H9 (cell line): ENCODE measurements at regions not wholly inside any gene's neighbourhood (a gene's known extent, or its start where the extent isn't known, plus 50 kb on each side); places are given as distances from the start of the nearest gene placed in this dataset.

Experiments
- DNase-seq: peaks from one replicate; pipeline ENCODE4 v3.0.0-alpha.2; 2017
- H2AFZ ChIP-seq: one replicate; pipeline ENCODE4 v1.6.1; 2013; ENCODE audit warnings: mild to moderate bottlenecking, low read length, control low read depth, moderate library complexity
- H2AK5ac ChIP-seq: 2 replicates; pipeline ENCODE4 v1.6.1; 2013; ENCODE audit warnings: low read length, control low read depth, mixed read lengths; ENCODE audit not compliant: insufficient read length
- H2BK120ac ChIP-seq: one replicate; pipeline ENCODE4 v1.6.1; 2013; ENCODE audit warnings: low read depth, mild to moderate bottlenecking, low read length, control low read depth, inconsistent platforms; ENCODE audit not compliant: poor library complexity, severe bottlenecking
- H2BK12ac ChIP-seq: 2 replicates; pipeline ENCODE4 v1.6.1; 2013; ENCODE audit warnings: low read length, control low read depth, mixed read lengths, low read depth; ENCODE audit not compliant: insufficient read length
- H2BK15ac ChIP-seq: 2 replicates; pipeline ENCODE4 v1.6.1; 2013; ENCODE audit warnings: low read depth, low read length, control low read depth
- H2BK20ac ChIP-seq: one replicate; pipeline ENCODE4 v1.6.1; 2013; ENCODE audit warnings: low read depth, mild to moderate bottlenecking, low read length, control low read depth, inconsistent platforms; ENCODE audit not compliant: poor library complexity, severe bottlenecking
- H2BK5ac ChIP-seq: 2 replicates; pipeline ENCODE4 v1.6.1; 2013; ENCODE audit warnings: low read length, control low read depth, mixed read lengths; ENCODE audit not compliant: insufficient read length
- H3K14ac ChIP-seq: 2 replicates; pipeline ENCODE4 v1.6.1; 2013; ENCODE audit warnings: low read length, control low read depth; ENCODE audit not compliant: insufficient read depth
- H3K18ac ChIP-seq: 2 replicates; pipeline ENCODE4 v1.6.1; 2013; ENCODE audit warnings: low read depth, mild to moderate bottlenecking, mixed read lengths, low read length, control low read depth; ENCODE audit not compliant: insufficient read length
- H3K23ac ChIP-seq: 2 replicates; pipeline ENCODE4 v1.6.1; 2013; ENCODE audit warnings: low read length, control low read depth, mixed read lengths, low read depth; ENCODE audit not compliant: insufficient read length
- H3K23me2 ChIP-seq: 2 replicates; pipeline ENCODE4 v1.6.1; 2013; ENCODE audit warnings: low read depth, mild to moderate bottlenecking, mixed read lengths, low read length, control low read depth; ENCODE audit not compliant: insufficient read length, poor library complexity, severe bottlenecking
- H3K27ac ChIP-seq: 2 replicates; pipeline ENCODE4 v1.5.1; 2013; ENCODE audit warnings: low read length, control low read depth, mixed read lengths, low read depth; ENCODE audit not compliant: insufficient read length
- H3K27me3 ChIP-seq: 2 replicates; pipeline ENCODE4 v1.6.1; 2013; ENCODE audit warnings: low read length, control low read depth, inconsistent platforms; ENCODE audit not compliant: insufficient read depth
- H3K4ac ChIP-seq: 2 replicates; pipeline ENCODE4 v1.6.1; 2013; ENCODE audit warnings: low read depth, mild to moderate bottlenecking, control low read depth, inconsistent platforms, low read length, moderate library complexity
- H3K4me1 ChIP-seq: 2 replicates; pipeline ENCODE4 v1.6.1; 2013; ENCODE audit warnings: low read length, control low read depth, inconsistent platforms; ENCODE audit not compliant: insufficient read depth
- H3K4me2 ChIP-seq: 2 replicates; pipeline ENCODE4 v1.6.1; 2013; ENCODE audit warnings: low read length, control low read depth, mixed read lengths; ENCODE audit not compliant: insufficient read length, insufficient read depth
- H3K56ac ChIP-seq: 2 replicates; pipeline ENCODE4 v1.6.1; 2013; ENCODE audit warnings: low read depth, mild to moderate bottlenecking, mixed read lengths, low read length, control low read depth; ENCODE audit not compliant: insufficient read length
- H3K79me1 ChIP-seq: 2 replicates; pipeline ENCODE4 v1.6.1; 2013; ENCODE audit warnings: low read depth, mild to moderate bottlenecking, moderate library complexity, low read length, control low read depth, inconsistent platforms; ENCODE audit not compliant: insufficient read depth, poor library complexity, severe bottlenecking
- H3K79me2 ChIP-seq: 2 replicates; pipeline ENCODE4 v1.6.1; 2013; ENCODE audit warnings: low read length, control low read depth, inconsistent platforms; ENCODE audit not compliant: insufficient read depth
- H3K9ac ChIP-seq: 2 replicates; pipeline ENCODE4 v1.6.1; 2013; ENCODE audit warnings: low read length, control low read depth, mixed read lengths; ENCODE audit not compliant: insufficient read length; ENCODE audit errors: extremely low read depth
- H3K9me3 ChIP-seq: one replicate; pipeline ENCODE4 v1.6.1; 2013; ENCODE audit warnings: low read depth, low read length, inconsistent platforms; ENCODE audit not compliant: control insufficient read depth
- H3T11ph ChIP-seq: one replicate; pipeline ENCODE4 v1.6.1; 2013; ENCODE audit warnings: mild to moderate bottlenecking, low read length, control low read depth, inconsistent platforms
- H4K20me1 ChIP-seq: one replicate; pipeline ENCODE4 v1.6.1; 2013; ENCODE audit not compliant: control insufficient read depth, insufficient read length, insufficient read depth
- H4K5ac ChIP-seq: 2 replicates; pipeline ENCODE4 v1.6.1; 2013; ENCODE audit warnings: low read depth, mild to moderate bottlenecking, mixed read lengths, low read length, control low read depth; ENCODE audit not compliant: insufficient read length
- H4K8ac ChIP-seq: replicated peaks from 2 replicates; pipeline ENCODE4 v1.6.1; 2013; ENCODE audit warnings: low read length, control low read depth, mixed read lengths, low read depth; ENCODE audit not compliant: insufficient read length
- H4K91ac ChIP-seq: 2 replicates; pipeline ENCODE4 v1.6.1; 2013; ENCODE audit warnings: low read depth, mild to moderate bottlenecking, moderate library complexity, mixed read lengths, low read length, control low read depth; ENCODE audit not compliant: insufficient read length
- H3K27ac Mint-ChIP-seq, 3 experiments: 2 replicates in 2 of 3; 3 replicates in 1 of 3; pipeline ENCODE4 v1.8.0; 2020 to 2021; ENCODE audit warnings: mixed read lengths in 3 of 3, mild to moderate bottlenecking in 1 of 3, moderate library complexity in 1 of 3
- H3K27me3 Mint-ChIP-seq: 2 replicates; pipeline ENCODE4 v1.8.0; 2021; ENCODE audit warnings: low read depth, mild to moderate bottlenecking, moderate library complexity, mixed read lengths
- H3K36me3 Mint-ChIP-seq, 3 experiments: 2 replicates in 2 of 3; 3 replicates in 1 of 3; pipeline ENCODE4 v1.8.0; 2020 to 2021; ENCODE audit warnings: low read depth in 3 of 3, mixed read lengths in 3 of 3; ENCODE audit not compliant: insufficient read depth in 1 of 3
- H3K4me1 Mint-ChIP-seq, 2 experiments: 2 replicates each; pipeline ENCODE4 v1.8.0; 2020; ENCODE audit warnings: mixed read lengths in 2 of 2
- H3K4me3 Mint-ChIP-seq, 2 experiments: 2 replicates in 1 of 2; 3 replicates in 1 of 2; pipeline ENCODE4 v1.8.0; 2020 to 2021; ENCODE audit warnings: mild to moderate bottlenecking in 2 of 2, mixed read lengths in 2 of 2, moderate library complexity in 1 of 2
- H3K9me3 Mint-ChIP-seq, 2 experiments: 2 replicates in 1 of 2; 3 replicates in 1 of 2; pipeline ENCODE4 v1.8.0; 2020; ENCODE audit warnings: mild to moderate bottlenecking in 2 of 2, mixed read lengths in 2 of 2, moderate library complexity in 1 of 2
- CTCF ChIP-seq: fragments of 200-600 bp; sonication (generic); conservative IDR thresholded peaks from 3 replicates; pipeline ENCODE4 v1.8.0; 2021; ENCODE audit warnings: antibody characterized with exemption, mild to moderate bottlenecking
- WGBS: extraction: QIAGEN DNeasy Blood & Tissue Kit; methylation state at CpG from one replicate; pipeline ENCODE4 v1.1.7; 2013; ENCODE audit warnings: missing lambda C conversion rate, low lambda C conversion rate, mixed read lengths; ENCODE audit not compliant: insufficient read length; ENCODE audit errors: extremely low coverage; 5-methylcytosine and 5-hydroxymethylcytosine counted together

- H3K4me1 Mint-ChIP-seq = no peaks in the 10 kb centered on the region
These were observed 308.1 kb upstream of the TMPRSS15 start for GRCh38 chr21:18711662-18712061.

More at GRCh38 chr21:18711662-18712061, 308.1 kb upstream of the TMPRSS15 start:
- no peak overlapping the region for H2BK12ac ChIP-seq
- no peak overlapping the region for H3K23ac ChIP-seq
- no peaks in the 10 kb centered on the region for H3K27me3 ChIP-seq
- H3K79me2 ChIP-seq = no peaks in the 10 kb centered on the region
- H3K18ac ChIP-seq = no peak overlapping the region
- H3K36me3 Mint-ChIP-seq = peaks cover 3 to 12% (median 10%) of the 10 kb centered on the region in 3 experiments; a peak in 6 of 7 replicates
- H4K20me1 ChIP-seq = no peaks in the 10 kb centered on the region
- H2BK5ac ChIP-seq = no peak overlapping the region
- no peaks in the 10 kb centered on the region for H3K4me1 ChIP-seq
- H2BK120ac ChIP-seq = no peak overlapping the region
- H2BK20ac ChIP-seq = no peak overlapping the region
- H4K91ac ChIP-seq = no peak overlapping the region
- peaks cover 11% of the 10 kb centered on the region in 2 experiments for H3K9me3 Mint-ChIP-seq
- H3T11ph ChIP-seq = no peak overlapping the region
- no peak for DNase-seq
- no peaks in the 10 kb centered on the region for H3K27me3 Mint-ChIP-seq
- no peak overlapping the region for H3K27ac Mint-ChIP-seq
- no peak overlapping the region for H3K56ac ChIP-seq
- no peak for TF ChIP-seq CTCF
- H2AFZ ChIP-seq = no peak overlapping the region
- no peak overlapping the region for H3K4me2 ChIP-seq
- no peak overlapping the region for H3K14ac ChIP-seq
- no peaks in the 10 kb centered on the region for H3K9me3 ChIP-seq
- no peaks in the 10 kb centered on the region for H3K79me1 ChIP-seq
- H3K4ac ChIP-seq = no peak overlapping the region
- H4K8ac ChIP-seq = no peak overlapping the region
- no peak overlapping the region for H4K5ac ChIP-seq
- no peak overlapping the region for H2BK15ac ChIP-seq
- H3K27ac ChIP-seq = no peak overlapping the region
- no peaks in the 10 kb centered on the region for H3K23me2 ChIP-seq
- WGBS = no CpG with 5 or more reads among the region's 1 CpG
- no peak overlapping the region for H3K9ac ChIP-seq
- no peak overlapping the region for H3K4me3 Mint-ChIP-seq
- no peak overlapping the region for H2AK5ac ChIP-seq
